ENCODE measurements at regions not wholly inside any gene's neighbourhood (a gene's known extent, or its start where the extent isn't known, plus 50 kb on each side); places are given as distances from the start of the nearest gene placed in this dataset.
"Not testable (repeated sequence)": the region's sequence is repeated elsewhere in the genome, so short reads cannot be mapped to it uniquely, and the experiment has no call there.

DNA sequence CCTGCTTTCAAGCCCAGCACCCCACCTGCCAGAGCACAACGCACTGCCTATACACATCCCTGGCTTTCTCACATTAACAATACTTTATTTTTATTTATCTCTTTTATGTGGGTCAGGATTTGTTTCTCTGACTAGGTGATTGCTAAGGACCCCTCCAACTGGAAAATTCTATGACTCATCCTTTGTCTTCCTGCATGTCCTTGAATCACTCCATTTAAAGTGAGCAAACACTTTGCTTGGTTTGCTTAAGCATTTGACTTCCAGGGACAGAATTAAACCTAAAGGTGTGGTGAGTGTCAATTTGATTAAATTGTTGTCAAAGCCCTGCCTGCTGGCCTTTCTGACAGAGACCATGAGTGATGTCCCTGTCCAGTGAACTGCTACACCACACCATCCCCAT lies 536.5 kb upstream of the BRINP1 start:
- no peaks in the 10 kb centered on the region for H3K36me3 ChIP-seq
- H3K27ac ChIP-seq = no peak overlapping the region
- peaks cover 14% of the 10 kb centered on the region for H3K9me3 ChIP-seq (replicated peaks)
- no peak overlapping the region for H3K4me3 ChIP-seq
- H3K4me1 ChIP-seq = no peaks in the 10 kb centered on the region
- no peak for DNase-seq
- no peaks in the 10 kb centered on the region; the same call in 1 of the 2 replicates for H3K27me3 ChIP-seq

DNA sequence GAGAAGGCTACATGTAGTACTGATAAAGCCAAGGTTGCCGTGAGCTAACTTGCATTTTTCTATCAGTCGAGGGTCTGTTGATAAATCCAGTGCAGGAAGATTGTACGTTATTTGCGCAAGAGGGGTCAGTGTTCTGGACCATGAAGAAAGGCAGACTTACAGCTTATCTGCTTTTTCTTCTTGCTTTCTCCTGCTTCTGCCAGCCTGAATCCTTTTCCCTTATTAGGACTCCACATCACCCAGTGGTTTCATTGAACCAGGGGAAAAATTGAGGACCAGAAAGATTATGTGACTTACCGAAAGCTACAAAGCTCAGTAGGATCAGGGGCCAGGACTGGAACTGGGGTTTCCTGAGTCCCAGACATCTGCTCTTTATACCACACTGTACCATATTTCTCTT lies 534.6 kb upstream of the BRINP1 start:
- no peak overlapping the region for H3K27ac ChIP-seq
- no peak overlapping the region for H3K4me3 ChIP-seq

DNA sequence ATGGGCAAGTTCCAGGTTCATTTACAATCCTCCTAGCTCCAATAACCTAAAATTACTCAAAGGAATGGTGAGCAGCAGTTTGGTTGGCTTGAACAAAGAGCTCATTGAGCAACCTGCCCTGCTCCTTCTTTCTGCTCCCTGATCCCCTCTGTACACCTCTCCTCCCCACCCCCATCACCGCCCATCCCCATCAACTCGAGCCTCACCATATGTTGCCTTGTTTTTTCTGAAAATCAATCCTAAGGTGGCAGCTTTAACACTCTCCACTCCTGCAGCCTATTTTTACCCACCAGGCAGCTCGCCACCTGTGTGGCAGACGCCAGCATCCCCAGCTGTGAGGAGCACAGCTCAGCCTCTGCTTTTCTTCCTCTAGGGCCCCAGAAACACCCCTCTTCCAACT lies 533.4 kb upstream of the BRINP1 start:
- H3K36me3 ChIP-seq = no peaks in the 10 kb centered on the region
- DNase-seq = no peak
- peaks cover 9% of the 10 kb centered on the region; the same call in 1 of the 2 replicates for H3K9me3 ChIP-seq (replicated peaks)

More for the DNA sequence above, 534.6 kb upstream of the BRINP1 start:
- H3K27me3 ChIP-seq = no peaks in the 10 kb centered on the region; the same call in 1 of the 2 replicates
- H3K4me1 ChIP-seq = no peaks in the 10 kb centered on the region
- H3K36me3 ChIP-seq = no peaks in the 10 kb centered on the region
- peaks cover 16% of the 10 kb centered on the region for H3K9me3 ChIP-seq (replicated peaks)
- no peak for DNase-seq

DNA sequence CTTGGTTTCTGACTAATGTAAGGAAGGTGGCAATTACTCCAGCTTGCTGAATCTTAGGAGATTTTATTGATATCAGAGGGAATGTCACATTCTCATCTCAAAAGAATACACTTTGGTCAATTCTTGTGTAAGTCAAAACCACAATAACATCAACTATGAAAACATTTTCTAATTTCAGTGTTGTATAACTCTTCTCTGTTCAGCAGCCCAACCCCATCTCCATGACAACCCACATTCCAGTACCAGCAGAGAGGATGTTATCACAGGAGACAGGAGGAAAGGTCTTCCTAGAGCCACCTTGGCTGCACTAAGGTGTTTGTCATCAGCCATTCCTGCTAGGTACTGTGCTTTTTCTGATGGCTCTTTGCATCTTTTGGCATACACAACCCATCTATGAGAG lies 529.1 kb upstream of the BRINP1 start:
- Histone ChIP-seq H3K9me3 (replicated peaks) (0 out of 2 replicates have a peak, but pooled peaks cover 5% of the 10 kb centered on the region), H3K4me1 (no peaks in the 10 kb centered on the region), H3K36me3 (no peaks in the 10 kb centered on the region), H3K27ac (no peak overlapping the region), H3K27me3 (no peaks in the 10 kb centered on the region), H3K4me3 (no peak overlapping the region)
- no peak for DNase-seq

More for the DNA sequence above, 533.4 kb upstream of the BRINP1 start:
- Histone ChIP-seq H3K27ac (no peak overlapping the region), H3K4me1 (no peaks in the 10 kb centered on the region), H3K27me3 (no peaks in the 10 kb centered on the region), H3K4me3 (no peak overlapping the region)

DNA sequence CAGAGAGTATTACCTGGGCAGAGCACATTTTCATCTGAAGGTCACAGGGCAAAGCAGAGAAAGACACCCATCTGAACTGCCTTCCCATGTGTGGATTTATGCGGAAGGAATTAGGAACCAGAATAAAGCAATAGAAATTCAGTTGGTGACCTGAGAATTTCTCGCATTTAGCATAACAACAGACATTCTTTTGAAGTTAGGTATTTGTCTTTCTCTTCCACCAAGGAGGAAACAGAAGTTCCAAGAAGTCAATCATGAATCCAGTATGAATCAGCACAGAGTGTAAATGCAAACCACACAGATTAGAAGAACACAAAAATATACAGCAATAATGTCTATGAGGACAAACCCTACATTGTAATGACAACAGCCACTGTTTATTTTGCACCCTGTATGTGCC lies 515.2 kb upstream of the BRINP1 start:
- Histone ChIP-seq H3K4me1 (no peaks in the 10 kb centered on the region), H3K27ac (no peak overlapping the region), H3K4me3 (no peak overlapping the region), H3K9me3 (replicated peaks) (no peaks in the 10 kb centered on the region), H3K27me3 (no peaks in the 10 kb centered on the region), H3K36me3 (no peaks in the 10 kb centered on the region)
- DNase-seq = no peak

DNA sequence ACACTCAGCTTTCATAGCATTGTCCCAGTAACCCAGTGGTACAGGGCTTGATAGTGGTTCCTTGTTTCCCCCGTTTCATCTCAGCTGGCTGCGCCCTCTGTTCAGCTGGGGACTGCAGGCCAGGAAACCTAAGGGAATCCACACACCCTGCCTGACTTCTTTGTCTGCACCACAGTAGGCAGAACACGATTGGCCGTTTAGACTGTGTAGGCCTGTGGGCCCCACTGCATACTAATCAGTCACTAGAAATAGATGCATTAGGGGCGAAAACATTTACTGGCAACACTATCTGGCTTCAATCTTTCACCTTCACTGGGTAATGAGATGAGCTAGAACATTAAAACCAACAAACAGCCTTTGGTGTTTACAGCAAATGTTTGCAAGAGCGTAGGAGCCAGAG lies 512.7 kb upstream of the BRINP1 start:
- no peaks in the 10 kb centered on the region for H3K36me3 ChIP-seq
- no peak overlapping the region for H3K4me3 ChIP-seq
- H3K27ac ChIP-seq = no peak overlapping the region
- no peaks in the 10 kb centered on the region for H3K27me3 ChIP-seq
- H3K9me3 ChIP-seq (replicated peaks) = no peaks in the 10 kb centered on the region
- DNase-seq = no peak
- no peaks in the 10 kb centered on the region for H3K4me1 ChIP-seq

DNA sequence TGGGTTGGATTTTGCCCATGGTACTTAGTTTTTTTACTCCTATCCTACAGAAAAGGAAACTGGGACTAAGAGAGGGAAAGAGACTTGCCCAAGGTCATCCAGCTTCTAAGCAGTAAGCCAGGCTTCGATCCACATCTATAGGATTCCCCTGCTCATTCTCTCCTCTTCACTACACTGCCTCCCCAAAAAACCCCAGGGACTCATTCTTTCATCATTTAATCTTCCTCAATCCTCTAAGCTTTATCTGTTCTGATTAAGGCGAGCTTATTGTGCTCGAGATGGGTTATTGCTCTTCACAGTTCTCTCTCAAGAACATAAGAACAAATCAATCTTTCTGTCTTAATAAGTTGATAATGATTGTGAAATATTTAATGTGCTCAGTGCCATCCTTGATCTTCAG lies 511.1 kb upstream of the BRINP1 start:
- DNase-seq = no peak
- no peaks in the 10 kb centered on the region for H3K4me1 ChIP-seq
- no peak overlapping the region for H3K4me3 ChIP-seq
- no peaks in the 10 kb centered on the region for H3K27me3 ChIP-seq
- H3K36me3 ChIP-seq = no peaks in the 10 kb centered on the region
- H3K27ac ChIP-seq = no peak overlapping the region
- no peaks in the 10 kb centered on the region for H3K9me3 ChIP-seq (replicated peaks)

DNA sequence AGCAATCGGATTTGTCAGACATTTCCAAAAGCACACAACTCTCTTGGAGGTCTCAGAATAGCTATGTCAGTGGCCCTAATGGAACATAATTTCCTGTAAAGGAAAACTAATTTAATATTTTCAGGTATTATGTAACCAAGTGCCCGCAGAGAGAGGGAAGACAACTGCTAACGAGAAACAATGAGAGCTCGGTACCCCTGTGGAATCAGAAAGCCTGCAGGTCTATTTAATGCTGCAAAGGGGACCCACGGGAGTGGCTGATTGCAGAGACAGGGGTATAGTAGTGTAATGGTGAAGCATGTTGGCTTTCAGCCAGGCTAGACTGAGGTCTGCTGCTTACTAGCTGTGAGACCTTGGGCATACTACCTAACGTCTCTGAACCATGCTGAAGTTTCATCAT lies 508.1 kb upstream of the BRINP1 start:
- Histone ChIP-seq H3K4me1 (no peaks in the 10 kb centered on the region), H3K27ac (no peak overlapping the region), H3K36me3 (no peaks in the 10 kb centered on the region), H3K4me3 (no peak overlapping the region), H3K27me3 (no peaks in the 10 kb centered on the region; the same call in 1 of the 2 replicates), H3K9me3 (replicated peaks) (no peaks in the 10 kb centered on the region)
- no peak for DNase-seq

DNA sequence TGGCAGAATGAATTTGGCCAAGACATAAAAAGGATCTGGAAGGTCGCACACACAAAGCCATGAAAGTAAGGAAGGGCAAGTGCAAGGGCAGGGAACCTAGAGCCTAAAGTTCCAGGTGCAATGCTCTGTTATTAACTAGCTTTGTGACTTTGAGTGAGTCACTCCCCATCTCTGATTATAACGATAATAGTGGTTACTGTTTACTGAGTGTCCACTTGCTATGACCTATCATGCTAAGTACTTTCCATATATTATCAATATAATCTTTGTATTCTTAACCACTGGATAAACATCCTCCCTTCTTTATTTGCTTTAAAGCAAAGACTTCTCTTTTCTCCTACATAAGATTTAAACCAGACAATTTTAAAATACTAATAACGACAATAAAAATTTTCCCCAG lies 504.6 kb upstream of the BRINP1 start:
- no peak for DNase-seq
- H3K4me3 ChIP-seq = no peak overlapping the region
- H3K9me3 ChIP-seq (replicated peaks) = no peaks in the 10 kb centered on the region
- H3K4me1 ChIP-seq = no peaks in the 10 kb centered on the region
- no peaks in the 10 kb centered on the region for H3K36me3 ChIP-seq
- no peaks in the 10 kb centered on the region; the same call in 1 of the 2 replicates for H3K27me3 ChIP-seq
- no peak overlapping the region for H3K27ac ChIP-seq

DNA sequence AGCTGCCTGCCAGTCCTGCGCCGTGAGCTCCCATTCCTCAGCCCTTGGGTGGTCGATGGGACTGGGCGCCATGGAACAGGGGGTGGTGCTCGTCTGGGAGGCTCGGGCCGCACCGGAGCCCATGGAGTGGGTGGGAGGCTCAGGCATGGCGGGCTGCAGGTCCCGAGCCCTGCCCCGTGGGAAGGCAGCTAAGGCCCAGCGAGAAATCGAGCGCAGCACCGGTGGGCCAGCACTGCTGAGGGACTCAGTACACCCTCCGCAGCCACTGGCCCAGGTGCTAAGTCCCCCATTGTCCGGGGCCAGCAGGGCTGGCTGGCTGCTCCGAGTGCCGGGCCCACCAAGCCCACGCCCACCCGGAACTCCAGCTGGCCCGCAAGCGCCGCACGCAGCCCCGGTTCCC lies 501.0 kb upstream of the BRINP1 start:
- H3K4me3 ChIP-seq; DNase-seq; H3K36me3 ChIP-seq; H3K4me1 ChIP-seq; H3K9me3 ChIP-seq (replicated peaks); H3K27me3 ChIP-seq; H3K27ac ChIP-seq: not testable (repeated sequence)

DNA sequence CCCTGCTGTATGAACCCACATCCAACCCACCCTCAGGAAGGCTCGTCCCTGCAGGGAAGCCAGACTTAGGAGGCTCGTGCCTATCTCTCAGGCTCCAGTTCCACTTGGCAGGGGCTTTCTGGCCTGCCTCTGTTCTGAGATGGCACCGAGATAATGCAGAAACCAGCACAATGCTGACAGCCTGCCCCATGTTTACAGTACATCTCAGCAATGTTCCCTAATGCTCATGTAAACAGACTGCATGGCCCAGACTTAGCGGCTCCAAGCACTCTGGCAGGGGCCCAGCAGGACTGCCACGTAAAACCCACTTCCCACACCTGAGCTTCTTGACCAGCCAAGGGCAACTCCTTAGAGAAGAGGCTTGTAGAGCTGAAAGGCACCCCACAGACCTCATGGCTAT lies 499.5 kb upstream of the BRINP1 start:
- H3K4me1 ChIP-seq = no peaks in the 10 kb centered on the region
- no peaks in the 10 kb centered on the region; the same call in 1 of the 2 replicates for H3K27me3 ChIP-seq
- H3K27ac ChIP-seq = no peak overlapping the region
- H3K9me3 ChIP-seq (replicated peaks) = no peaks in the 10 kb centered on the region
- H3K36me3 ChIP-seq = no peaks in the 10 kb centered on the region
- no peak overlapping the region for H3K4me3 ChIP-seq
- peak in 1 of 2 experiments; percentile 5 for DNase-seq

DNA sequence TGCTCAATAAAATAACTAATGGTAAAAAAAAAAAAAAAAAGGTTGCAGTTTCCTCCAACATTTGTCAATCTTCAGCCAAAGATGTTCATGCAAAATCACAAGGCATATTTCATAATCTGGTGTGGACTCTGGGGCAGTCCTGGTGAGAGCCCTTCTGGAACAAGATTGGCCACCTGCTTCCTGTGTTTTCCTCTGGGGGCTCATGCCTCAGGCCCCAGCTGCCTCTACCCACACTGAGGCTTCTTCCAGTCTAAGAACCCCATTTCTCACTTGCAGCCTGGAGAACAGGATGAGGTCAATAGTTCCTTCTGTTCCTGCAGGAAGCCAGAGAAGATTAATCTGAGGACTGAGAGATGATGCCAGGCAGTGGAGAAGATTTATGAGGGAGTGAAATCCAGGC lies 492.6 kb upstream of the BRINP1 start:
- DNase-seq = peak in 1 of 2 experiments; percentile 32
- H3K27me3 ChIP-seq = no peaks in the 10 kb centered on the region; the same call in 1 of the 2 replicates
- no peaks in the 10 kb centered on the region for H3K9me3 ChIP-seq (replicated peaks)
- H3K4me1 ChIP-seq = peaks cover 8% of the 10 kb centered on the region
- no peak overlapping the region for H3K27ac ChIP-seq
- no peak overlapping the region for H3K4me3 ChIP-seq
- H3K36me3 ChIP-seq = no peaks in the 10 kb centered on the region

DNA sequence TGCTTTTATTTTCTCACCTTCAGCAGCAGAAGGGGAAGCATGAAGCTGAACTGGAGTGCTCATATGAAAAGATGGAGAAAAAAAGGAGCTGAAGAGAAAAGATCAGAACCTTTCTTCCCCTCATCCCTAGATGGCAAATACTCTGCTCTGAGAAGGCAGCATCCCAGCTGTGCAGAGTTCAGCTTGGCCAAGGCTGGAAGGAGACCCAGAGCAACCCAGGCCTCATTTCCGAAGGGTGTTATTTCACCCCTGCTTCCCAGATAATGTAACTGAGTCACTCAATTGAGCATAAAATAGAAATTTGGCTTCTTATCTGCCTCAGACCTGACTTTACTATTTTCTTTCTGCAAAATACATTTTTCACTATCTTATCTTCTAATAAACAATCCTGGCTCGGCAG lies 489.9 kb upstream of the BRINP1 start:
- Histone ChIP-seq H3K27me3 (no peaks in the 10 kb centered on the region; the same call in 1 of the 2 replicates), H3K27ac (no peak overlapping the region), H3K9me3 (replicated peaks) (no peaks in the 10 kb centered on the region), H3K4me3 (no peak overlapping the region), H3K4me1 (peaks cover 8% of the 10 kb centered on the region), H3K36me3 (no peaks in the 10 kb centered on the region)
- no peak for DNase-seq

DNA sequence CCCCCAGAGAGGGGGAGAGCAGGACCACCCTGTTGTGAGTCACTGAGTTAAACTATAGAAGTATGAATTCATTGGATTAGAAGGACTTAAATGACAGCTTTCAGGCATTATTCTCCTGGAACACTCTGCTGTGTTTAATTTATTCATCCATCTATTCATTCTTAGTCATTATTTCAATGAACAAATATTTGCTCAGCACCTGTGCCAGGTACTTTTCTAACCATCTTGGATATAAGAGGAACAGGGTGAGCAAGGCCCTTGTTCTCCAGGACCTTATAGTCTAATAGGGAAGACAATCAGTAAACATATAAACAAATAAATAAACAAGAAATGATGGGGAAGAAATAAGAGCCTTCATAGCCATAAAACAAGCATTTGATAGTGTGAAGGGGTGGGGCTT lies 483.9 kb upstream of the BRINP1 start:
- Histone ChIP-seq H3K4me1 (no peaks in the 10 kb centered on the region), H3K36me3 (no peaks in the 10 kb centered on the region), H3K9me3 (replicated peaks) (no peaks in the 10 kb centered on the region), H3K4me3 (no peak overlapping the region), H3K27ac (no peak overlapping the region), H3K27me3 (no peaks in the 10 kb centered on the region; the same call in 1 of the 2 replicates)
- DNase-seq = no peak

DNA sequence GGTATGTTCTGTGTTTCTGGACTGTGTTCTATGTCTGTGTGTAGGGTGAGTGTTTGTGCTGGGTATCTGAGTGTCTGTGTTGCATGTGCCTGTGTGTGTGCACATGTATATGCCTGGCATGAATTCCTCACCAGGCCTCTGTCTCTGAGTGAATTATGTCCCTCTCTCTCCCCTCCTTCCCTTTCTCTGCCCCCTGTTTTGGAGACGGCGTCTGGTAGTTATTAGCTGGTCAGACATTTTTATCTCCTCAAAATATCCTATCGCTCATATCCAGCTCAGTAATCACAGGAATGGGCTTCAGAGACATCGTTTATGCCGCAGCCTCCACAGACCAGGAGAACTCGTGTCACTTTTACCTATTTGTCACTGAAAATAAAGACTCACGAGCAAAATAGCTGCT lies 483.2 kb upstream of the BRINP1 start:
- H3K27ac ChIP-seq = no peak overlapping the region
- H3K27me3 ChIP-seq = no peaks in the 10 kb centered on the region
- no peak overlapping the region for H3K4me3 ChIP-seq
- H3K9me3 ChIP-seq (replicated peaks) = no peaks in the 10 kb centered on the region
- no peak for DNase-seq
- no peaks in the 10 kb centered on the region for H3K36me3 ChIP-seq
- H3K4me1 ChIP-seq = no peaks in the 10 kb centered on the region

DNA sequence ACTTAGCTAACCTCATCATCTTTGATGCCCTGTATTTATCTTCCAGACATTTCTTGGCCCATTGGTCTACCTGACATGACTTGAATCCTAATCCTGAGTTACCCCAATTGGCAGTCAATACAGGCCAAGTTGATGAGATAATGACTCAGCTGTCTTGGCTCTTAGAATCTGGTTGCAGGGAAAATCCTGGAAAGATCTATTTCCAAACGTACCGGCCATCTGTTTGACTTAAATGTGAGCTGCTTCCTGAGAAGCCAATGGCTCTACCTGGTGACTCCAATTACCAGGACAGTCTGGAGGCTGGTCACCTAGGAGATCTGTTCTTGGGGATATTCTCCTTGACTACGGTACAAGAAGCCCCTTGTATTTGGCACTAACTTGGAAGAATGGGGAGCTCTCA lies 475.2 kb upstream of the BRINP1 start:
- H3K4me1 ChIP-seq = no peaks in the 10 kb centered on the region
- H3K9me3 ChIP-seq (replicated peaks) = peaks cover 11% of the 10 kb centered on the region
- no peak overlapping the region for H3K4me3 ChIP-seq
- H3K27ac ChIP-seq = no peak overlapping the region
- no peaks in the 10 kb centered on the region for H3K36me3 ChIP-seq
- H3K27me3 ChIP-seq = 0 out of 2 replicates have a peak, but pooled peaks cover 3% of the 10 kb centered on the region
- DNase-seq = no peak

All from SJCRH30 (cell line).